ENCODE measurements at regions not wholly inside any gene's neighbourhood (a gene's known extent, or its start where the extent isn't known, plus 50 kb on each side); places are given as distances from the start of the nearest gene placed in this dataset.

DNA sequence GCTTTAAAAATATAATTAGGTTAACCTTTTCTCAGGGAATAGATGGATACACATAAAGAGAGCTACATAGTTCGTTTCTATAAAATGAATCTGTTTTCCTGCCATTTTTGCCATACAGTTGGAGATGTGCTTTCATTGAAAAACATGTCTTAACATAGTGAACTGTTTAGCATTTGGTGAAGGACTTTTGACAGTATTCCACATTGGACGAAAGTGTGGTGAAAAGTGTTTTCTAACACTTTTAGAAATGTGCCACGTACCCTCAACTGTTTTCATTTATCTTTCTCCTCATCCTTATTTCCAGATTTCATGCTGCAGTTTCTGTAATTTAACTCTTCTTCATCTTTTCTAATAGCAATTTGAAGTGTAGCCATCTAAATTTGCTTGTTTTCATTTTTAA, 249.1 kb upstream of the MTNR1B start:
- Histone ChIP-seq H2AFZ (ENCODE audit: low read depth) (no peak overlapping the region), H3K27me3 (ENCODE audit: insufficient read depth, low read depth) (no peaks in the 10 kb centered on the region), H3K9ac (no peak overlapping the region), H3K36me3 (ENCODE audit: insufficient read depth) (no peaks in the 10 kb centered on the region), H3K4me3 (IDR thresholded peaks at IDR 0.05; ENCODE audit: insufficient read depth, low read depth, low read length) (no peak overlapping the region), H3K4me2 (no peak overlapping the region), H3K27ac (no peak overlapping the region), H3K79me2 (ENCODE audit: insufficient read depth, low read depth) (no peaks in the 10 kb centered on the region), H4K20me1 (ENCODE audit: insufficient read depth) (no peaks in the 10 kb centered on the region), H3K4me1 (ENCODE audit: low read depth, poor library complexity, severe bottlenecking) (no peaks in the 10 kb centered on the region)
- TF ChIP-seq, protein P1, sequence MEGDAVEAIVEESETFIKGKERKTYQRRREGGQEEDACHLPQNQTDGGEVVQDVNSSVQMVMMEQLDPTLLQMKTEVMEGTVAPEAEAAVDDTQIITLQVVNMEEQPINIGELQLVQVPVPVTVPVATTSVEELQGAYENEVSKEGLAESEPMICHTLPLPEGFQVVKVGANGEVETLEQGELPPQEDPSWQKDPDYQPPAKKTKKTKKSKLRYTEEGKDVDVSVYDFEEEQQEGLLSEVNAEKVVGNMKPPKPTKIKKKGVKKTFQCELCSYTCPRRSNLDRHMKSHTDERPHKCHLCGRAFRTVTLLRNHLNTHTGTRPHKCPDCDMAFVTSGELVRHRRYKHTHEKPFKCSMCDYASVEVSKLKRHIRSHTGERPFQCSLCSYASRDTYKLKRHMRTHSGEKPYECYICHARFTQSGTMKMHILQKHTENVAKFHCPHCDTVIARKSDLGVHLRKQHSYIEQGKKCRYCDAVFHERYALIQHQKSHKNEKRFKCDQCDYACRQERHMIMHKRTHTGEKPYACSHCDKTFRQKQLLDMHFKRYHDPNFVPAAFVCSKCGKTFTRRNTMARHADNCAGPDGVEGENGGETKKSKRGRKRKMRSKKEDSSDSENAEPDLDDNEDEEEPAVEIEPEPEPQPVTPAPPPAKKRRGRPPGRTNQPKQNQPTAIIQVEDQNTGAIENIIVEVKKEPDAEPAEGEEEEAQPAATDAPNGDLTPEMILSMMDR (conservative IDR thresholded peaks at IDR 0.05; ENCODE audit: low read depth, low read length), result no peak

DNA sequence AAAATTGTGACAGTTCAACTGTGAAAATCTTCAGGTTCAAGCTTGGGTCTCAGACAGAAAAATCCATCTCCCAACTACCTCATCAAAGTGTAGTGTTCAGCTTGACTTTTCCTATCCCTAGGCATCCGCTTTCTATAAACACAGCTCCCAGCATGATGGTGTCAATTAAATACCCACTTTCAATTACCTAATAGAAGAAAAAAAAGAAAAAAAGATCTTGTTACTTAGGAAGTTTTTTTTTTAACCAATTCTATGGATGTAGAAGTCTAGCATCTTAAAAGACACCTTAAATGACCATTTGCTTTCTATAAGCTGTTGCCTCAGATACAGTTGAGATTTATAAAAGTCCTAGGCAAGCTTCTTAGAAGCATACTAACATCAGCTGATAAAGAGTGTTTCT, 244.1 kb upstream of the MTNR1B start:
- Histone ChIP-seq H3K4me3 (IDR thresholded peaks at IDR 0.05; ENCODE audit: insufficient read depth, low read depth, low read length) (no peak overlapping the region), H3K27ac (no peak overlapping the region), H3K79me2 (ENCODE audit: insufficient read depth, low read depth) (no peaks in the 10 kb centered on the region), H3K27me3 (ENCODE audit: insufficient read depth, low read depth) (no peaks in the 10 kb centered on the region), H4K20me1 (ENCODE audit: insufficient read depth) (no peaks in the 10 kb centered on the region), H3K4me2 (no peak overlapping the region), H3K4me1 (ENCODE audit: low read depth, poor library complexity, severe bottlenecking) (no peaks in the 10 kb centered on the region), H3K36me3 (ENCODE audit: insufficient read depth) (no peaks in the 10 kb centered on the region), H2AFZ (ENCODE audit: low read depth) (no peak overlapping the region), H3K9ac (no peak overlapping the region)
- TF ChIP-seq, protein P1 (conservative IDR thresholded peaks at IDR 0.05; ENCODE audit: low read depth, low read length), result no peak

DNA sequence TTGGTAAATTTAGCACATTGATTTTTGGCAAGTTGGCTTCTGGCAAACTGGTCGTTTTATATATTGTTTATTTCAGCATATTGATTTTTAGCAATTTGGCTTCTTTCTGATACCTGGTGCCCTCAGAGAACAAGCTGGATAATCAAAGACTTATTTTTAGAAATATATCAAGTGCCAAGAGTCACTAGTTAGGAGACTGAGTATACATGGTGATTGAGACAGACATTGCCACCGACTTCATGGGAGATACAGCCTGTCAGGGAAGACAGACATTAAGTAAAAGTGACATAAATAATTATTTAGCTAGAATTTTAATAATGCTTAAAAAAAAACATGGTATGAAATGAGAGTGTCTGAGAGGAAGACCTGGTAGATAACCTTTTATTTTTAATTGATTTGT, 242.3 kb upstream of the MTNR1B start:
- Histone ChIP-seq H3K4me1 (ENCODE audit: low read depth, poor library complexity, severe bottlenecking) (no peaks in the 10 kb centered on the region), H3K27me3 (ENCODE audit: insufficient read depth, low read depth) (no peaks in the 10 kb centered on the region), H3K4me2 (no peak overlapping the region), H2AFZ (ENCODE audit: low read depth) (no peak overlapping the region), H3K9ac (no peak overlapping the region), H3K27ac (no peak overlapping the region), H3K36me3 (ENCODE audit: insufficient read depth) (no peaks in the 10 kb centered on the region), H4K20me1 (ENCODE audit: insufficient read depth) (no peaks in the 10 kb centered on the region), H3K4me3 (IDR thresholded peaks at IDR 0.05; ENCODE audit: insufficient read depth, low read depth, low read length) (no peak overlapping the region), H3K79me2 (ENCODE audit: insufficient read depth, low read depth) (no peaks in the 10 kb centered on the region)
- TF ChIP-seq, protein P1 (conservative IDR thresholded peaks at IDR 0.05; ENCODE audit: low read depth, low read length), result no peak

DNA sequence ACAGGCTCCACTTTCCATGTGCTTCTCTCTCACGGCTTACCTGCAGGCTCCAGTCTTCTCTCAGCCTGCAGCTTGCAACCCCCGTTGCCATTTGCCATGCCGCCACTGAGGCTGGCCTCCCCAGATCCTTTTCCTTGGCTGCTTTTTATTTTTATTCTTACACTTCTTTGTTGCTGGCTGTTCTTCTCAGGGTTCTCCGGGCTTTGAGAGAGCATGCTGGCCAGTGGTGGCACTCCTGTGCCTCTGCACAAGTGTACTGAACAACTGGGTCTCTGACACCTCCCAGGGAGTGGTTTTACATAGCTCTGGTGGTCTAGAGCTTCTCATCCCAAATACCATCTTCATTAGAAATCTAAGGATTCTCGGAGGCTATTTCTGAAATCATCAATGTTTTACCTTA, 241.7 kb upstream of the MTNR1B start:
- Histone ChIP-seq H3K27me3 (ENCODE audit: insufficient read depth, low read depth) (no peaks in the 10 kb centered on the region), H3K36me3 (ENCODE audit: insufficient read depth) (no peaks in the 10 kb centered on the region), H3K9ac (no peak overlapping the region), H3K79me2 (ENCODE audit: insufficient read depth, low read depth) (no peaks in the 10 kb centered on the region), H3K4me3 (IDR thresholded peaks at IDR 0.05; ENCODE audit: insufficient read depth, low read depth, low read length) (no peak overlapping the region), H2AFZ (ENCODE audit: low read depth) (no peak overlapping the region), H3K4me1 (ENCODE audit: low read depth, poor library complexity, severe bottlenecking) (no peaks in the 10 kb centered on the region), H4K20me1 (ENCODE audit: insufficient read depth) (no peaks in the 10 kb centered on the region), H3K4me2 (no peak overlapping the region), H3K27ac (no peak overlapping the region)
- TF ChIP-seq, protein P1 (conservative IDR thresholded peaks at IDR 0.05; ENCODE audit: low read depth, low read length), result no peak

DNA sequence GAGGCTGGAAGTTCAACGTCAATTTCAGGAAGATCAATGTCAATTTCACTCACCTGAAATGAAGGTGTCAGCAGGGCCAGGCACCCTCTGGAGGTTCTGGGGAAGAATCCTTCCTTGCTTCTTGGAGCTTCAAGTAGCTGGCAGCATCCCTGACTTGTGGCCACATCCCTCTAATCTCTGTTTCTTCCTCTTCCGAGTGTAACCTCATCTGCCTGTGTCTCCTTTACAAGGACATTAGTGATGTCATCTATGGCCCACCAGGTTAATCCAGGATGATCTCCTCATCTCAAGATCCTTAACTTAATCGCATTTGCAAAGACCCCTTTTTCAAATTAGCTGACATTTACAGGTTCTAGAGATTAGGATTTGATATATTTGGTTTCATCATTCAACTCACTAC, 240.8 kb upstream of the MTNR1B start:
- Histone ChIP-seq H3K9ac (no peak overlapping the region), H3K4me3 (IDR thresholded peaks at IDR 0.05; ENCODE audit: insufficient read depth, low read depth, low read length) (no peak overlapping the region)

More for the DNA sequence above, 240.8 kb upstream of the MTNR1B start:
- Histone ChIP-seq H3K4me2 (no peak overlapping the region), H4K20me1 (ENCODE audit: insufficient read depth) (no peaks in the 10 kb centered on the region), H3K27me3 (ENCODE audit: insufficient read depth, low read depth) (no peaks in the 10 kb centered on the region), H3K36me3 (ENCODE audit: insufficient read depth) (no peaks in the 10 kb centered on the region), H3K27ac (no peak overlapping the region), H2AFZ (ENCODE audit: low read depth) (no peak overlapping the region), H3K79me2 (ENCODE audit: insufficient read depth, low read depth) (no peaks in the 10 kb centered on the region), H3K4me1 (ENCODE audit: low read depth, poor library complexity, severe bottlenecking) (no peaks in the 10 kb centered on the region)
- TF ChIP-seq, protein P1 (conservative IDR thresholded peaks at IDR 0.05; ENCODE audit: low read depth, low read length), result no peak
